HG03196 (cell line): ENCODE measurements at regions not wholly inside any gene's neighbourhood (a gene's known extent, or its start where the extent isn't known, plus 50 kb on each side); places are given as distances from the start of the nearest gene placed in this dataset.

Source experiments
- ATAC-seq: cut with Tn5 transposase; IDR thresholded peaks from one replicate; pipeline ENCODE4 v1.9.1; 2021; ENCODE audit not compliant: unreplicated experiment

DNA sequence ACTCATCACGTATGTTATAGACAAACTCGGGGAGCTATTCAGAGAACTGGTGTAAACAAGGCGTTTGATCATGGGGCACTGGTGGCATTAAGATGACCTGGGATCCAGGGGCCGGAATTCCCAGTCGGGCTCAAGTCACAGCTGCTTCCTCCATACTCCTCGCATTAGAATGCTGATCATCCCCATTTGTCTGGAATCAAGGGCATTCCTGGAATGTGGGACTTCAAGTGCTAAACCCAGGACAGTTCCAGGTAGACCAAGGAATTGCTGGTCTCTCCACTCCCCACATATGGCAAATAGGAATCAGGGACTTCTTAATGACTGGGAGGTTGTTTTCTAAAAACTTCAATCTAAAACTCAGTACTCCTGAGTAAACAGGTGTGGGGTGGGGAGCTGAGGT lies 355.7 kb upstream of the RAB6C start:
- no peak for ATAC-seq

DNA sequence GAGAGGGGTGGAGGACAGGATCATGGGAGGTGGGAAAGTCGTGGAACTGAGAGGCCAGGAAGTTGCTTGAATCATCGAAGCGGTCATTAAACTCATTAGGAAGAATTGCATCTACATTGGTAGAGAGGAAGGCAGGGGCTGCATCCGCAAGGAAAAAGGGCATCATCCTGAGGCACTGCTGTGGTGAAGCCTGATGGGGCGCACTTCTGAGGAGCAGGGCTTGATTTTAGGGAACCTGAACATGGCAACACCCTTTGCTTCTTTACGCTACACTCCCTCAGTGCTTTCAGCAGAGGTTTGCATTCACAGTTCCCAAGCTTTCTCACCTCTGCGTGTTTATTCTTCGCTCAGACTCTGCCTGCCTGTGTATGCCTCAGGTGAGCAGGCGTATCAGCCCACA lies 352.0 kb upstream of the RAB6C start:
- ATAC-seq, result no peak

DNA sequence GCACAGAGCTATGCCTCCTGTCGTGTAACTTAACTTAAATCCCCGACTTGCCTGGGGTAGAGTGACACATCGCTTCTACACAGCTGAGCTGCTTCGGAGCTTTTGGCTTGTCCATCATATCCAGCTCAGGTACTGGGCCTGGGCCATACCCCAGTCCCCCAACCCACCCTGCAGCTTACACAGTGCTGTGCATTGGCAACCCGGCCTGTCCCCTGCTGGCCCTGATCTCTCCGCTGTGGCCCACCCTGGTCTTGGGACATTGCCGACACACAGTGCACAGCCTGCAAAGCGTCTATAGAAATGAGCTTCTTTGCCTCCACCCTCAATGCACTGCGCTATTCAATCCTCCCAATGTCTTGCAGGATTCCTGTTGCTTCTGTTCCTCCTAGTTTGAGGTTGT lies 342.8 kb upstream of the RAB6C start:
- ATAC-seq, result no peak

DNA sequence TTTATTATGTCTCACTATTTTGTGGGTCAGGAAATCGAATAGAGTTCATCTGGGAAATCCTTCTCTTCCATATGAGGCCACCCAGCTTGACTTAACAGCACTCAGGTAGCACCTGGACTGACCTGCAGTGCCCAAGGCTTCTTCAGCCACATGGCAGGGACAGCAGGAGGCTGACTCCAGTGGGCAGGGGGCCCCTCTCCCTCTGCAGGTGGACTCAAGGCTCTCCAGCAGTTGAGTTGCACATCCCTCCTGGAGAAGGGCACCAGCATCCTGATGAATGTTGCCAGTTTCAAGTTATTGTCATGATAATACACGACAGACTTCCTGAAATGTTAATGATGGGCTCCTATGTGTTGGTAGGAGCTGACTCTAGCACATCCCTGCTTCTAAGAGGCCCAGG lies 338.1 kb upstream of the RAB6C start:
- ATAC-seq, result no peak

DNA sequence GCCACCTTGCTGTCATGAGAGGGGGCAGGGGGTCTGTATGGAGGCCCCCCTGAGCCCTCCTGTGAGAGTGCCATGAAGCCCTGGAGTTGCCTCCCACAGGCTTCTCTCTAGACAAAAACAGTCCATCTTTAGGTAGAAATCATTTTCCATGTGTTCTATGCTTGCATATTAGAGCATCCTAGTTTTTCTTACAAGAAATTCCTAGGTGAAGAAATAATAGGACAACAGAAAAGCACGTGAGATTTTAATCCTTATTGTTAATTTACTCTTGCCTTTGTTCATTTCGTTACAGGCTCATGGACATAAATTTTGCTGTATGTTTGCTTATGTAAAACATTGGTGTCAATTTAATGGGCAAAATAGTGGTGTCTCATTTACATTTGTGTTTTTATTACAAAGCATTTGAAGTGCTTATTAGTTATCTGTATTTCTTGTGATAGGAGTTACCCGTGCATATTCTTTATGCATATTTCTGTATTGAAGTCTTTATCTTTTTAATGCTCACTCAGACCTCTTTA lies 336.9 kb upstream of the RAB6C start:
- no peak for ATAC-seq

- ATAC-seq, result no peak
Measured at GRCh38 chr2:129645335-129645734, 334.1 kb upstream of the RAB6C start.

GRCh38 chr2:129646107-129646506 lies 333.4 kb upstream of the RAB6C start:
- ATAC-seq, result no peak

GRCh38 chr2:129653246-129653645 lies 326.2 kb upstream of the RAB6C start:
- no peak for ATAC-seq

GRCh38 chr2:129654331-129654730 lies 325.1 kb upstream of the RAB6C start:
- ATAC-seq, result no peak

- no peak for ATAC-seq
Measured at GRCh38 chr2:129656081-129656598, 323.3 kb upstream of the RAB6C start.

- no peak for ATAC-seq
Measured at GRCh38 chr2:129658430-129658829, 321.0 kb upstream of the RAB6C start.

DNA sequence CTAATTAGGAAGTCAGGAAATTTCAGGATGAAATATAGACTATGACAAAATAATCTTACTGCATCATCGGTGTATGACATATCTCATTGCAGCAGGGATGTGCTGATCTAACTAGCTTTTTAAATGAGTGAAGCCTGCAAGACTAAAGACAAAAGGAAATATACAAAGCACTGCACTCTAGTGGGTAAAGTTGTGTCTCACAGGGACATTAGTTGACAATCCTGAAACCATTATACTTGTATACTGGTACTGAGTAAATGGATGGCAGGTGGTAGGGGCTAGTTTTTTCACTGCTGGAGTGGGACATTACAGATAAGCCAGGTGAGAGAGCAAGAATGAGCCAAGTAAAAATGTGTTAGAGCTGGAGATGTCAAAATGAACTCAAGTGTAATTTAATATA lies 317.5 kb upstream of the RAB6C start:
- no peak for ATAC-seq

GRCh38 chr2:129667577-129667976 lies 311.9 kb upstream of the RAB6C start:
- ATAC-seq, result no peak

DNA sequence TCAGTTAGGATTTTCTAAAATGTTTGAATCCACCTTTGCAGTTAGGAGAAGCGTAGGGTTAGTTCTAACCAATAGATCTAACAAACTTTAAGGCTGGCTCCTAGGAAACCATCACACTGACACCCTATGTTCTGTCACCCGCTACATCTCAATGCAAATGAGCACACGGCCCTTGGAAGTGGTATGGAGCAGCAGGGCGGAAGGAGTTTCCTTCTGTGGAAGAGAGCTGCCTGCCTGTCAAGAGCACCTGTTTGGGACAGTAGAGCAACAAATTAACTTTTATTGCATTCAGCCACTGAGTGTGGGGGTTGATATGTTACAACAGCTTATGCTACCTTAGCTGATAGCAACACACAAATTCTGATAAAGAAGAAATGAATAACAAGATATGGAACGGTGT lies 306.9 kb upstream of the RAB6C start:
- ATAC-seq, result no peak

DNA sequence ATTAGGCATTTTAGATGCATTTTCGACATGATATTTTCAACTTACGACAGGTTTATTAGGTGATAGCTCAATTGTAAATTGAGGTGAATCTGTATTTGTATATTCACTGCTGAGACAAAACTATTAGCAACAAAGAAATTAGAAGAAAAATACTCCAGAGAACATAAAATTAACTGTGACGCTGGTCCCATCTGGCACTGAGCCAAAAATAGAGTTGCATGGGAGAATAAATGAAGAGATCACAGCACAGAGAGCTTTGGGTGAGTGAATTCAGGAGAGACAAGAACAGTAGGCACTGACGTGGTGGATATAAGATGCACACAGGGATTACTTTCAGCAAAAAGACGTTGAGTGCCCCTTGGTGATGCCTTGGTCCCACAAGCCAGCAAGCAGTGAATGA lies 306.2 kb upstream of the RAB6C start:
- no peak for ATAC-seq

GRCh38 chr2:129673847-129674711 lies 305.4 kb upstream of the RAB6C start:
- ATAC-seq, result no peak

- ATAC-seq, result no peak
Measured at GRCh38 chr2:129678751-129679150, 300.7 kb upstream of the RAB6C start.

DNA sequence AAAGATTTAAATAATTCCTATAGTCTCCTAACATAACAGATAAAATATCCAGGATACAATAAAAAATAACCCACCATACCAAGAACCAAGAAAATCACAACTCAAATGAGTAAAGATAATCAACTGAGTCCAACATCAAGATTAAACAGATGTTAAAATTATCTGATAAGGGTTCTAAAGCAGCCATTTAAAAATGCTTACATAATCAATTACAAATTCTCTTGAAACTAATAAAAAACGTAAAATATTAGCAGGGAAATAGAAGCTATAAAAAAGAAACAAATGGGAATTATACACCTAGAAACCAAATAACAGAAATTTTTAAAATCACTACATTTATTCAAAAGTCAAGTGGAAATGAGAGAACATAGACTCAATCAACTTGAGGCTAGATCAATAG lies 297.7 kb upstream of the RAB6C start:
- no peak for ATAC-seq

DNA sequence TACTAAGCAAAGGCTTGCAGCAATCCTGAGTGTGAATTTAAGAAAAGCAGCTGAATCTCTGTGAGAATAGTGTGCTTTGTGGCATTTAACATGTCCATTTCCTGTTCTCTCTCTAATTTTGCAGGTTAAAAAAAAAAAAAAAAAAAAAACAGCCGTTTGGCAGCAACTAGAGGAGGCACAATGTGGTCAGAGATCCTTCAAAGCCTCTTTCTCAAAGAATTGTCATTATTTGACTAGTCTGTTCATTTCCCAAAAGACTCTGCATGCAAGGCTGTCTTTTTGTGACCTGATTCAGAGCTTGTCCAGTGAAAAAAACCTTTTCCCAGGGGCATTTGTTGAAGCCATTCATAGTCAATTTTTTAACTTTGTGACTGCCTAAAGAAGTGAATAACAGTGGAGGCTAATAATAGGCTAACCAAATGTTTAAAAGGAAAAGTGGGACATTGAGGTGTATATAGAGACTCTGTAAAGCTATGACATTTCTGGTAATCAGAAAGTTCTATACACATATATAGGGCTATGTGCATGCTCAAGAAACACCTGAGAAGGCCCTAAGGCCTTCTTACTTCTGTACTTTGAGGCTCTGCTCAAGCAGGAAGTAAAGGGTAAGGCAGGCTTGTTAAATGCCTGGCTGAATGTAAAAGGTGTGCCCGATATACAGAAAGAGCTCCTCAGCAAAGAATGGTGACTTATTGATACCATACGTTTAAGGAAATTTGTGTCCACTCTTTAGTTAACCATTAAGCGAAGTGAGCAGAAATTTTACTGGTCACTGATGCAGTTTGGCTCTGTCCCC lies 289.6 kb upstream of the RAB6C start:
- ATAC-seq, result no peak

DNA sequence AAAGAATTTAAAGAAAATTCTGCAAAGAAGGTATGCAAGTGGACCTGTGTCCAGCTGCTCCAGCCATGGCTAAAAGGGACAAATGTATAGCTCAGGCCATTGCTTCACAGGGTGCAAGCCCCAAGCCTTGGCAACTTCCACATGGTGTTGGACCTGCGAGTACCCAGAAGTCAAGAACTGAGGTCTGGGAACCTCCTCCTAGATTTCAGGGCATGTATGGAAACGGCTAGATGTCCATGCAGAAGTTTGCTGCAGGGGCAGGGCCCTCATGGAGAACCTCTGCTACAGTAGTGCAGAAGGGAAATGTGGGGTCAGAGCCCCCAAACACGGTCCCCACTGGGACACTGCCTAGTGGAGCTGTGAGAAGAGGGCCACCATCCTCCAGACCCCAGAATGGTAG lies 284.0 kb upstream of the RAB6C start:
- ATAC-seq, result no peak

DNA sequence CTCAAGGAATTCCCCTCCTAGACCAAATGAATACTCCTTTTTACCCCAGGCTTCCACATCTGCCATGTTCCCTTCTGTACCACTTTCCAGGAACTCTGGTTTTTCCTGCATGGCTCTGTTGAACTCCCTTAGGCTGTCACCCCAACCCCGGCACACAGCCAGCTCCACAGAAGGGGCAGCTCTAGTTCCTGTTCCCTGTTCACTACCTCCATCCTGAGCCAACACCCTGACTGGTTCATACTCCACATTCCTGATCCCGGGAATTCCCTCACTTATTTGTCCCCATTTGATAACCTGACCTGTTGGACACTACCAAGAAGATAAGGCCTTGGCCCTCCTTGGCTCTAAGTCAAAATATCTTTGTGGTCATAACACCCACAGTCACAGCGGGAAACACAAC lies 280.9 kb upstream of the RAB6C start:
- no peak for ATAC-seq
